Brain microvascular endothelial cell (primary cell): ENCODE measurements at regions not wholly inside any gene's neighbourhood (a gene's known extent, or its start where the extent isn't known, plus 50 kb on each side); places are given as distances from the start of the nearest gene placed in this dataset.

ENCODE experiments used
- DNase-seq: peaks from one replicate; pipeline ENCODE4 v3.0.0-alpha.2; 2020
- H3K27ac ChIP-seq: fragments of 250-450 bp; sonication (Bioruptor Pico); 2 replicates; pipeline ENCODE4 v1.5.1; 2020; ENCODE audit warnings: mild to moderate bottlenecking, moderate library complexity
- H3K27me3 ChIP-seq: fragments of 250-450 bp; sonication (Bioruptor Pico); replicated peaks from 2 replicates; pipeline ENCODE4 v1.5.1; 2020; ENCODE audit warnings: mild to moderate bottlenecking
- H3K36me3 ChIP-seq: fragments of 250-450 bp; sonication (Bioruptor Pico); replicated peaks from 2 replicates; pipeline ENCODE4 v1.5.1; 2020; ENCODE audit warnings: mild to moderate bottlenecking
- H3K4me3 ChIP-seq: 2 replicates; pipeline ENCODE4 v1.5.1; 2011; ENCODE audit warnings: low read depth, mild to moderate bottlenecking, control low read depth, low read length, moderate library complexity
- CTCF ChIP-seq: IDR thresholded peaks from 2 replicates; pipeline ENCODE4 v1.5.1; 2011; ENCODE audit warnings: low read depth, mild to moderate bottlenecking, moderate library complexity, low read length, control low read depth, inconsistent platforms; ENCODE audit errors: missing control alignments
- in situ Hi-C: cut with HindIII; loops from 2 replicates; pipeline ENCODE4 v1.10.0; 2017; ENCODE audit warnings: low sequenced_read_pairs, low pct_ligation_motif_present

DNA sequence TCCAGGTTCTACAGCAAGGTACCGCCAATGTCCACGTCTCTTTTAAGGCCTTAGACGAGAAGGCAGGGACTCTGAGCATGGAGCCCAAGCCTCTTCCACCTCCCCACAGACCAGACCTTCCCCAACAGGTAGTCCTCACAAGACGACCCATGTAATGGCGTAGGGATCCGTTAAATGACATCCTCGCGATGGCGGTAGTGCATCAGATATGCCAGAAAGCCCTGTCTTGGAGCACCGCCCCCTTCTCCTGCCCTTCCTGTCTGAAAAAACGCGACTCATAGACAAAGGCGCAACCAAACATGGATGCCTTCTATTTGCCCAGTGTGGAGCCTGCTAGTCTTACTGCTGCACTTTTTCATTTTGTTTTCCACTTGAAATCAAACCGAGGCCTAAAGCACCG, 185.4 kb downstream of the OR13H1 start:
- in situ Hi-C loops = no loop called here
- H3K4me3 ChIP-seq = peak overlapping the region; percentile 62
- no peak overlapping the region for H3K27ac ChIP-seq
- H3K27me3 ChIP-seq = no peaks in the 10 kb centered on the region
- peak; percentile 77 for DNase-seq
- peak; percentile 53 for TF ChIP-seq CTCF
- H3K36me3 ChIP-seq = no peaks in the 10 kb centered on the region

DNA sequence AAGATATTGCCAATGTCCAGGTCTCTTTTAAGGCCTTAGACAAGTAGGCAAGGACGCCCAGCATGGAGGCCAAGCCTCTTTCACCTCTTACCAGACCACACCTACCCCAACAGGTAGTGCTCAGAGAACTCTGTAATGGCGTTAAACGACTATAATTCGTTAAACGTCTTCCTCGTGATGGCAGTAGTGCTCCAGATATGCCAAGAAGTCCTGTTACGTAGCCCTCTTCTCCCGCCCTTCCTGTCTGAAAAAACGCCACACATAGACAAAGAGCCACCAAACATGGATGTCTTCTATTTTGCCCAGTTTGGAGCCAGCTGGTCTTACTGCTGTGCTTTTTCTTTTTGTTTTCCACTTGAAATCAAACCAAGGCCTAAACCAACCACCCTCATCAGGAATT, 190.7 kb downstream of the OR13H1 start:
- in situ Hi-C loops = no loop called here
- DNase-seq = peak; percentile 68
- no peak overlapping the region for H3K27ac ChIP-seq
- H3K27me3 ChIP-seq = no peaks in the 10 kb centered on the region
- H3K36me3 ChIP-seq = no peaks in the 10 kb centered on the region
- H3K4me3 ChIP-seq = peak overlapping the region; percentile 18
- TF ChIP-seq CTCF = peak; percentile 36

DNA sequence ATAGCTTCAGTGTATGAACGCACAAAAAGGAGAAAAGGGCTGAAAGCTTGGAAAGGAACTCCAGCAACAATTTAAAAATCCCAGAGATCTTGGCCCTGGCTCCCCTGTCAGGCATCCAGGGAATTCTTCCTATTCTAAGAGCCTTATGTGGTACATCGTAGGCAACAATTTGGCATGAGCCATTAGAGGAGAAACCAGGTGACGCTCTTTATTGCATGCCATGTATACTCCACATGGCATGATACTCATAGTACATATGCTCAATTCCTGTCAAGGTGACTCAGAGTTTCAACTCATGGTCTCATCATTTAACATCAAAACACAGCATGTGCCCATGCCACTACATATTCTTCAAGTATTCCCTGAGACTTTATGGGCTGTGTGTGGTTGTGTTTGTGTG, 191.3 kb downstream of the OR13H1 start:
- DNase-seq = no peak
- H3K27ac ChIP-seq = no peak overlapping the region
- in situ Hi-C loops = no loop called here
- peak overlapping the region; percentile 18 for H3K4me3 ChIP-seq
- H3K36me3 ChIP-seq = no peaks in the 10 kb centered on the region
- no peak for TF ChIP-seq CTCF
- no peaks in the 10 kb centered on the region for H3K27me3 ChIP-seq

DNA sequence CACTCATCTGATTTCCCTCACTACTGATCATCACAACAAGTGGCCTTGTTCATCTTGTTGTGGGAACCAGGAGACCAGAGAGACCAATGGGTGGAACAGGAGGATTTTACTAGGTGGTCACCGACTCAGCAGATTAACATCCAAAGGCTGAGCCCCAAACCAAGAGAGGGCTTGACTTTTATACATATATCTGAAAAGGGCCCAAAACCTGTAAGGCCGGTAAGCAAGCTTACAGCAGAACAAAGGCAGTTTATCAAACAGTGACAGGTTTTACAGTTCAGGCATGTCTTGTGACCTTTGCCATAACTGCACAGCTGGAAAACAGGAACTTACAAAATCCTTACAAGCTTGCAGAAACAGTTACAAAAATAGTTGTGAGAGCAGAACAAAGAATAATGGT, 195.9 kb downstream of the OR13H1 start:
- no peaks in the 10 kb centered on the region for H3K36me3 ChIP-seq
- H3K27me3 ChIP-seq = no peaks in the 10 kb centered on the region
- no peak overlapping the region for H3K27ac ChIP-seq
- no peak overlapping the region for H3K4me3 ChIP-seq
- in situ Hi-C loops = no loop called here
- TF ChIP-seq CTCF = no peak
- no peak for DNase-seq

DNA sequence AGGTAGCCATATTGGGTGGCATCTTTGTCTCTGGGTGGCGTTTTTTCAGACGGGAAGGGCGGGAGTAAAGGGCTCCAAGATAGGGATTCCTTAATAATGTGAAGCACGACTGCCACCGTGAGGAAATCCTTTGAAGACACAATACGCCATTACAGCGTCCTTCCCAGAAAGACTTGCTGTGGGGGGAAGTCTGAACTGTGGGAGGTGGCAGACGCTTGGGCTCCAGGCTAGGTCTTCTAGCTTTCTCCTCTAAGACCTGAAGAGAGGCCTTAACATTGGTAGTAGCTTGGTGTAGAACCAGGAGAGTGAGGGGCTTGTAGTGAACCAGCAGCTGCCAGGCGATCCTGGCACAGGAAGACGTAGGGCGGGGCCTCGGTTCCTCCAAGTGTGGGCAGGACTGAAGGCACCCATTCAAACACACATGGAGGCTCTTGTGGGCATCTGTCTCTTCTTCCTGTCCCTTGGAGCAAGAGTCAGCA, 197.3 kb downstream of the OR13H1 start:
- Histone ChIP-seq H3K27me3 (no peaks in the 10 kb centered on the region), H3K36me3 (no peaks in the 10 kb centered on the region), H3K4me3 (peak overlapping the region; percentile 59), H3K27ac (peak overlapping the region; percentile 39)
- in situ Hi-C loops = no loop called here
- peak; percentile 48 for DNase-seq
- TF ChIP-seq CTCF = peak; percentile 49

DNA sequence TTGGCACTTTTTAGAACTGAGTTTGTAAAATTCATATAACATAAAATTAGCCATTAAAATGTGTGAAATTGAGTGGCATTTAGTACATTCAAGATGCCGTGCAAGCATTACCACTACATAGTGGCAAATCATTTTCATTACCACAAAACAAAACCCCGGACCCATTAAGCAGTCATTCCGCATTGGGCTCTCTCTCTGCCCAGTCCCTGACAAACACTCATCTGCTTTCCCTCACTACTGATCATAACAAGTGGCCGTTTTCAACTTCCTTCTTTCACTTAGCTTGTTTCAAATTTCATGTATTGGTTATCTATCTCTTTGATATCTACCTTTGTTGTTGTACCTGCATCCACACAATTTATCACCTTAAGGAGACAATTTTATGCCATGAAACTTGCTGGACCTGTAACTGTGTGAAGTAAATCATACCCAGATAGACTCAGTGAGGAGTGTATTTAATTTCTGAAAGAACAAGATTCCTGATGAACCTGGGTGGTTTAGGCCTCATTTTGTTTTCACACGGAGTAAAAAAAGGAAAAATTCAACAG, 202.1 kb downstream of the OR13H1 start:
- no peak for DNase-seq
- Histone ChIP-seq H3K4me3 (peak overlapping the region; percentile 12), H3K27ac (no peak overlapping the region), H3K27me3 (no peaks in the 10 kb centered on the region), H3K36me3 (no peaks in the 10 kb centered on the region)
- no peak for TF ChIP-seq CTCF
- in situ Hi-C loops = no loop called here
